Endodermal cell (in vitro differentiated cells): ENCODE measurements at regions not wholly inside any gene's neighbourhood (a gene's known extent, or its start where the extent isn't known, plus 50 kb on each side); places are given as distances from the start of the nearest gene placed in this dataset.

Experiments
- DNase-seq: peaks from one replicate; pipeline ENCODE4 v3.0.0-alpha.2; 2017
- H3K27ac ChIP-seq: 2 replicates; pipeline ENCODE4 v1.5.1; 2013; ENCODE audit warnings: mild to moderate bottlenecking, low read depth, low read length, moderate library complexity
- H3K27me3 ChIP-seq: 2 replicates; pipeline ENCODE4 v1.6.1; 2013; ENCODE audit warnings: mild to moderate bottlenecking, low read length, moderate library complexity; ENCODE audit not compliant: insufficient read depth, control insufficient read depth, poor library complexity, severe bottlenecking
- H3K36me3 ChIP-seq: 2 replicates; pipeline ENCODE4 v1.7.0; 2013; ENCODE audit warnings: mild to moderate bottlenecking, low read length, moderate library complexity; ENCODE audit not compliant: control insufficient read depth, insufficient read depth
- H3K4me1 ChIP-seq: one replicate; pipeline ENCODE4 v1.7.0; 2013; ENCODE audit warnings: low read length; ENCODE audit not compliant: control insufficient read depth, insufficient read depth
- H3K4me3 ChIP-seq: 2 replicates; pipeline ENCODE4 v1.5.1; 2013; ENCODE audit warnings: mild to moderate bottlenecking, low read length, moderate library complexity
- H3K9ac ChIP-seq: 2 replicates; pipeline ENCODE4 v1.6.1; 2013; ENCODE audit warnings: mild to moderate bottlenecking, low read length, moderate library complexity; ENCODE audit not compliant: poor library complexity, severe bottlenecking; ENCODE audit errors: extremely low read depth
- H3K9me3 ChIP-seq: 2 replicates; pipeline ENCODE4 v1.6.1; 2013; ENCODE audit warnings: mild to moderate bottlenecking, low read length, moderate library complexity; ENCODE audit not compliant: control insufficient read depth
- H3K27ac Mint-ChIP-seq: 2 replicates; pipeline ENCODE4 v1.8.0; 2020; ENCODE audit warnings: mixed read lengths
- H3K27me3 Mint-ChIP-seq: 2 replicates; pipeline ENCODE4 v1.8.0; 2021; ENCODE audit warnings: mild to moderate bottlenecking, mixed read lengths; ENCODE audit not compliant: insufficient read depth
- H3K36me3 Mint-ChIP-seq: 2 replicates; pipeline ENCODE4 v1.8.0; 2020; ENCODE audit warnings: low read depth, mixed read lengths
- H3K4me1 Mint-ChIP-seq: 2 replicates; pipeline ENCODE4 v1.8.0; 2020; ENCODE audit warnings: mixed read lengths
- H3K4me3 Mint-ChIP-seq: 2 replicates; pipeline ENCODE4 v1.8.0; 2020; ENCODE audit warnings: mild to moderate bottlenecking, moderate library complexity, mixed read lengths
- H3K9me3 Mint-ChIP-seq: 2 replicates; pipeline ENCODE4 v1.8.0; 2020; ENCODE audit warnings: mild to moderate bottlenecking, mixed read lengths
- WGBS, 2 experiments: methylation state at CpG; one replicate each; pipeline versions ENCODE4 v1.1.5 to v1.1.7; 2013; ENCODE audit warnings: missing lambda C conversion rate in 2 of 2, mixed read lengths in 1 of 2; ENCODE audit not compliant: insufficient coverage in 1 of 2, insufficient read length in 1 of 2; 5-methylcytosine and 5-hydroxymethylcytosine counted together
- TF ChIP-seq, protein P1 (sequence below): fragments of 200-600 bp; sonication (generic); conservative IDR thresholded peaks from 2 replicates; pipeline ENCODE4 v1.5.0; 2021; ENCODE audit warnings: antibody characterized with exemption, mild to moderate bottlenecking

DNA sequence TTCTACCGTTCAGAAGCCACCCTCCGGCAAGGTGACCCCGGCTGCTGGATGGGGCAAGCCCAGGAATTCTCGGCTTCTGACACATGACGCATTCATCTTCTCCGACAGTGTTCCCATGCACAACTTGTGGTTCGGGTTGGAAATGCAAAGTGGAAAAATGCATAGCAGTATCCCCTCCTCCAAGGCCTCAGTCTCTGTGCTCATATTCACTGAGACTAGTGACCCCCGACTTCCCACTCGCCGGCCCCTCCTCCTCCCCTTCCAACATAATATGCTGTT lies 70.0 kb upstream of the NTM start:
- Histone ChIP-seq H3K36me3 (no peaks in the 10 kb centered on the region), H3K4me3 (no peak overlapping the region), H3K4me1 (no peaks in the 10 kb centered on the region), H3K9me3 (no peaks in the 10 kb centered on the region), H3K27me3 (no peaks in the 10 kb centered on the region), H3K9ac (no peak overlapping the region), H3K27ac (peak overlapping the region; percentile 72)
- Mint-ChIP-seq H3K9me3 (no peaks in the 10 kb centered on the region), H3K27ac (no peak overlapping the region), H3K36me3 (no peaks in the 10 kb centered on the region), H3K4me1 (peaks cover 5% of the 10 kb centered on the region), H3K27me3 (no peaks in the 10 kb centered on the region), H3K4me3 (no peak overlapping the region)
- TF ChIP-seq, protein P1, sequence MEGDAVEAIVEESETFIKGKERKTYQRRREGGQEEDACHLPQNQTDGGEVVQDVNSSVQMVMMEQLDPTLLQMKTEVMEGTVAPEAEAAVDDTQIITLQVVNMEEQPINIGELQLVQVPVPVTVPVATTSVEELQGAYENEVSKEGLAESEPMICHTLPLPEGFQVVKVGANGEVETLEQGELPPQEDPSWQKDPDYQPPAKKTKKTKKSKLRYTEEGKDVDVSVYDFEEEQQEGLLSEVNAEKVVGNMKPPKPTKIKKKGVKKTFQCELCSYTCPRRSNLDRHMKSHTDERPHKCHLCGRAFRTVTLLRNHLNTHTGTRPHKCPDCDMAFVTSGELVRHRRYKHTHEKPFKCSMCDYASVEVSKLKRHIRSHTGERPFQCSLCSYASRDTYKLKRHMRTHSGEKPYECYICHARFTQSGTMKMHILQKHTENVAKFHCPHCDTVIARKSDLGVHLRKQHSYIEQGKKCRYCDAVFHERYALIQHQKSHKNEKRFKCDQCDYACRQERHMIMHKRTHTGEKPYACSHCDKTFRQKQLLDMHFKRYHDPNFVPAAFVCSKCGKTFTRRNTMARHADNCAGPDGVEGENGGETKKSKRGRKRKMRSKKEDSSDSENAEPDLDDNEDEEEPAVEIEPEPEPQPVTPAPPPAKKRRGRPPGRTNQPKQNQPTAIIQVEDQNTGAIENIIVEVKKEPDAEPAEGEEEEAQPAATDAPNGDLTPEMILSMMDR, result no peak
- 85 to 94% methylated on average over 3 to 10 of the region's 10 CpGs for WGBS, 2 experiments
- no peak for DNase-seq

GRCh38 chr11:131301306-131301705 lies 69.1 kb upstream of the NTM start:
- H3K4me3 Mint-ChIP-seq, result no peak overlapping the region
- H3K36me3 ChIP-seq, result no peaks in the 10 kb centered on the region
- no peaks in the 10 kb centered on the region for H3K36me3 Mint-ChIP-seq
- H3K9me3 ChIP-seq, result no peaks in the 10 kb centered on the region
- WGBS, 2 experiments, result 90 to 96% methylated on average over 3 to 5 of the region's 5 CpGs
- no peak overlapping the region for H3K27ac ChIP-seq
- H3K27ac Mint-ChIP-seq, result no peak overlapping the region
- no peaks in the 10 kb centered on the region for H3K27me3 Mint-ChIP-seq
- H3K4me1 Mint-ChIP-seq, result peaks cover 5% of the 10 kb centered on the region
- H3K4me3 ChIP-seq, result no peak overlapping the region
- H3K27me3 ChIP-seq, result no peaks in the 10 kb centered on the region
- no peaks in the 10 kb centered on the region for H3K9me3 Mint-ChIP-seq
- TF ChIP-seq, protein P1, result no peak
- H3K4me1 ChIP-seq, result no peaks in the 10 kb centered on the region
- DNase-seq, result no peak
- H3K9ac ChIP-seq, result no peak overlapping the region

DNA sequence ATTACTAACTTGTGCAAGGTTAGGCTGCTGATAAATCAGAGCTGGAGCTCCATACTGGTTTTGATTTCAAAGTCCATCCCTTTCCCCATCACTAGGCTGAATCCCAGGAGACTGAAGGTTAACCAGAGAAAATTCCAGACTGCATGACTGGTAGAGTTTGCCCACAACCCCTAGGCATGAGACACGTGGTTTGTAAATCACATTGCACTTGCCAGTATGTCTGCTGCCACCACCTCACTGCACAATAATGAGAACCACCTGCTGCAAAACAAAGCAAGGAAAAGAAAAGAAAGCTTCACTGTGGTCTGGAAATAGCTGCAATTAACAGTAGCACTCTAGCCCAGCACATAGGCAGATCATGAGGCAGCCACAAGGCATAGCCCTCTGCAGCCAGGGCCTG lies 67.6 kb upstream of the NTM start:
- H3K27me3 ChIP-seq, result no peaks in the 10 kb centered on the region
- no peaks in the 10 kb centered on the region for H3K4me1 ChIP-seq
- Mint-ChIP-seq H3K27ac (no peak overlapping the region), H3K27me3 (no peaks in the 10 kb centered on the region), H3K4me3 (no peak overlapping the region), H3K9me3 (no peaks in the 10 kb centered on the region), H3K4me1 (no peaks in the 10 kb centered on the region), H3K36me3 (no peaks in the 10 kb centered on the region)
- H3K36me3 ChIP-seq, result no peaks in the 10 kb centered on the region
- TF ChIP-seq, protein P1, result no peak
- H3K4me3 ChIP-seq, result no peak overlapping the region
- 91% methylated on average over 1 of the region's 1 CpG; no CpG with 5 or more reads in 1 of the 2 experiments for WGBS, 2 experiments
- H3K27ac ChIP-seq, result no peak overlapping the region
- DNase-seq, result no peak
- H3K9ac ChIP-seq, result no peak overlapping the region
- H3K9me3 ChIP-seq, result no peaks in the 10 kb centered on the region
